HepG2 (cell line): ENCODE measurements at regions not wholly inside any gene's neighbourhood (a gene's known extent, or its start where the extent isn't known, plus 50 kb on each side); places are given as distances from the start of the nearest gene placed in this dataset.

Source experiments
- ATAC-seq: fragments of 200-7000 bp; cut with Tn5 transposase; 3 replicates; pipeline ENCODE4 v1.9.1; 2020; ENCODE audit warnings: mild to moderate bottlenecking, moderate library complexity
- BruUV-seq: library from RNA; stranded (reverse); fragments of 400-500 nt; replicated peaks from 2 replicates; lab custom pipeline; 2021; lab: Mats Ljungman, UMichigan
- CTCF ChIA-PET: fragments of 300-600 bp; formaldehyde crosslinking; extraction: SDS; loops from one replicate; lab custom pipeline; 2021; ENCODE audit warnings: low total read pairs, inconsistent platforms, low intra/inter-chr PET ratio; lab: Yijun Ruan, JAX
- POLR2A ChIA-PET: fragments of 350-600 bp; sonication (Branson Sonifier 250); formaldehyde crosslinking; loops from one replicate; lab custom pipeline; 2020; ENCODE audit warnings: antibody characterized with exemption, inconsistent platforms; lab: Yijun Ruan, JAX
- DNase-seq: peaks from one replicate; pipeline ENCODE4 v3.0.0-alpha.2; 2015; ENCODE audit warnings: low spot score
- FAIRE-seq: peaks from 3 replicates; lab custom pipeline; 2011; peaks lifted over from hg19 to GRCh38; lab: Jason Lieb, UNC
- H2AFZ ChIP-seq: one replicate; pipeline ENCODE4 v1.6.1; 2011; ENCODE audit warnings: low read length, inconsistent platforms
- H3K27ac ChIP-seq: fragments of 300-600 bp; 3 replicates; pipeline ENCODE4 v1.8.0; 2011; ENCODE audit warnings: mixed run types, mild to moderate bottlenecking, mixed read lengths, low read length, inconsistent platforms; ENCODE audit not compliant: insufficient read depth; ENCODE audit errors: extremely low read length
- H3K27me3 ChIP-seq, 2 experiments: fragments of 200-600 bp in 1 of 2; 2 replicates in 1 of 2; 3 replicates in 1 of 2; pipeline versions ENCODE4 v1.6.0 to v1.8.0; 2011; ENCODE audit warnings: low read length in 2 of 2, mild to moderate bottlenecking in 2 of 2, moderate library complexity in 2 of 2, inconsistent platforms in 1 of 2; ENCODE audit not compliant: insufficient read depth in 2 of 2, control insufficient read depth in 1 of 2
- H3K36me3 ChIP-seq, 2 experiments: fragments of 200-600 bp in 1 of 2; replicated peaks in 1 of 2; 2 replicates in 1 of 2; 3 replicates in 1 of 2; pipeline versions ENCODE4 v1.5.1 to v1.8.0; 2011; ENCODE audit warnings: low read length in 2 of 2, inconsistent platforms in 1 of 2; ENCODE audit not compliant: insufficient read depth in 2 of 2, control insufficient read depth in 1 of 2
- H3K4me1 ChIP-seq: 2 replicates; pipeline ENCODE4 v1.5.1; 2012; ENCODE audit warnings: low read length, inconsistent platforms; ENCODE audit not compliant: insufficient read depth
- H3K4me2 ChIP-seq: 2 replicates; pipeline ENCODE4 v1.6.0; 2011; ENCODE audit warnings: low read depth, low read length, inconsistent platforms
- H3K4me3 ChIP-seq, 3 experiments: fragments of 200-600 bp in 1 of 3; sonication (generic), shearing (Covaris generic) in 1 of 3; replicated peaks in 1 of 3; 2 replicates each; pipeline ENCODE4 v1.5.1; 2011 to 2016; ENCODE audit warnings: low read length in 3 of 3, inconsistent platforms in 2 of 3, low read depth in 2 of 3, mild to moderate bottlenecking in 2 of 3, control low read depth in 1 of 3, mixed read lengths in 1 of 3; ENCODE audit not compliant: insufficient read depth in 1 of 3
- H3K79me2 ChIP-seq: one replicate; pipeline ENCODE4 v1.6.1; 2011; ENCODE audit warnings: low read length, inconsistent platforms; ENCODE audit not compliant: insufficient read depth
- H3K9ac ChIP-seq: 2 replicates; pipeline ENCODE4 v1.6.0; 2011; ENCODE audit warnings: mild to moderate bottlenecking, low read depth, low read length, inconsistent platforms; ENCODE audit not compliant: insufficient read depth
- H3K9me3 ChIP-seq: 2 replicates; pipeline ENCODE4 v1.5.1; 2012; ENCODE audit warnings: mild to moderate bottlenecking, low read length
- H4K20me1 ChIP-seq: 2 replicates; pipeline ENCODE4 v1.6.0; 2011; ENCODE audit warnings: inconsistent platforms, mild to moderate bottlenecking, low read length, moderate library complexity; ENCODE audit not compliant: insufficient read depth
- ARNTL ChIP-seq: sonication (generic); formaldehyde crosslinking; IDR thresholded peaks from 2 replicates; pipeline ENCODE4 v1.4.0; 2020; ENCODE audit warnings: mild to moderate bottlenecking, missing genetic modification reagents
- ATF7 ChIP-seq, 2 experiments: fragments of 450-650 bp in 1 of 2; sonication (generic) in 1 of 2; formaldehyde crosslinking in 1 of 2; IDR thresholded peaks; 2 replicates each; pipeline versions ENCODE4 v1.4.0 to v1.6.1; 2016 to 2020; ENCODE audit warnings: antibody characterized with exemption in 1 of 2, mild to moderate bottlenecking in 1 of 2, missing genetic modification reagents in 1 of 2
- ATM ChIP-seq: fragments of 450-650 bp; IDR thresholded peaks from 2 replicates; pipeline ENCODE4 v1.7.1; 2017; ENCODE audit warnings: mild to moderate bottlenecking, borderline replicate concordance
- E2F5 ChIP-seq: sonication (generic); formaldehyde crosslinking; conservative IDR thresholded peaks from 2 replicates; pipeline ENCODE4 v1.4.0; 2020; ENCODE audit warnings: missing genetic modification reagents
- FOSL1 ChIP-seq: sonication (generic); formaldehyde crosslinking; IDR thresholded peaks from 2 replicates; pipeline ENCODE4 v1.9.0; 2021; ENCODE audit warnings: missing genetic modification reagents, borderline replicate concordance
- ZNF616 ChIP-seq: sonication (generic); formaldehyde crosslinking; IDR thresholded peaks from 2 replicates; pipeline ENCODE4 v1.5.0; 2020; ENCODE audit warnings: low read depth, mild to moderate bottlenecking, missing genetic modification reagents
- ZNF883 ChIP-seq: sonication (generic); formaldehyde crosslinking; IDR thresholded peaks from 2 replicates; pipeline ENCODE4 v1.5.1; 2020; ENCODE audit warnings: mild to moderate bottlenecking, missing genetic modification reagents; ENCODE audit errors: not compliant biosample characterization
- WGBS: methylation state at CpG from one replicate; pipeline ENCODE4 v1.1.6; 2017; ENCODE audit warnings: low lambda C conversion rate; 5-methylcytosine and 5-hydroxymethylcytosine counted together
- in situ Hi-C: cut with HindIII; loops from 2 replicates; pipeline ENCODE4 v1.10.0; 2017; ENCODE audit warnings: low pct_unique_long_range_greater_than_20kb; ENCODE audit not compliant: extremely low pct_ligation_motif_present
- intact Hi-C: fragments of 100-400 bp; cut with micrococcal nuclease; formaldehyde crosslinking; loops from one replicate; pipeline ENCODE4 v1.10.0; 2022; ENCODE audit not compliant: unreplicated experiment
- TF ChIP-seq, protein P1 (sequence below): fragments of 450-650 bp; IDR thresholded peaks from 2 replicates; pipeline ENCODE4 v1.6.1; 2017; ENCODE audit warnings: mild to moderate bottlenecking
- TF ChIP-seq, protein P2 (sequence below): sonication (generic); formaldehyde crosslinking; IDR thresholded peaks from 2 replicates; pipeline ENCODE4 v1.8.0; 2023; ENCODE audit warnings: mild to moderate bottlenecking, missing genetic modification reagents

DNA sequence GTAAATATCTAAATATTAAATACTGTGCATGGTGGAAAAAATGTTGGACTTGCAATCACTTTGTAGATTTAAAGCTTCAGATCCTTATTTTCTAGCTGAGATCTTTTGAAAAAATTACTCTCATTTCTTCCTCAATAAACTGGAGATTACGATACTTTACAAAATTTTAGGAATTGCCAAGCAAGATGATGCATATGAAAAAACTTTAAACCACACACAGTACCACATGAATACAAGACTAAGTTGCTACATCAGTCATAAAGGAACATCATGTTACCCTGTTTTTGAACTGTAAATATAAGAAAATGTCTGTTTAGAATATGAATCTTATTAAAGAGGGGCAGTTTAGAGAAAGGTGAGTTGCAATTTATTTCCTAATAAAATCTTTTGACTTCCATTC, 703.6 kb upstream of the NUDT12 start (continued):
- TF ChIP-seq FOSL1 = no peak

DNA sequence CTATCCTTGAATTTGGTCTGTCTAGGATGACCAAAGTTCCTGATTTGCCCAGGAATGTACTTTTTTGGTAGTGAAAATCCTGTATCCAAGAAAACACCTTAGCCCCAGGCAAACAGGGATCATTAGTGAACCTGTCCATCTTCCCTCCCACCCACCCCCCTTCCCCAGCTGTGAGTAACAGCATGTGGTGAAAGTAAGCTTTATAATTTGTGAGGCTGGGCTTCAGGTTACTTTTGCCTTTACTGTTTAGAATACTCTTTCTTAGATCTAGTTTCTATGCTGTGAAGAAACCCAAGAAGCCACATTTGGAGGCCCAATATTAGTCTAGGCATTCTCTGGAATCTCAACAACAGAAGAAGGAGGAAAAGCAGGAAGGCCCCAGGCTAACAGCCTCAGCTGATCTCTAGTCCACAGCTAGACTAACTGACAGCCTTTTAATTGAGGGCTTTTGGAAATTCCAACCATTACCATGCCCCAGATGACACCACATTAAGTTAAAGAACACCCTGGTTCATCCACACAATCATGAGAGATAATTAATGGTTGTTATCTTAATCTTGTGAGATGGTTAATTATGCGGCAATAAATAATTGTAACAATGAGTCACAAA, 703.0 kb upstream of the NUDT12 start:
- DNase-seq = no peak
- CTCF ChIA-PET = no interaction called here

More for the DNA sequence above, 703.0 kb upstream of the NUDT12 start:
- BruUV-seq = no TSS peak
- H4K20me1 ChIP-seq = no peaks in the 10 kb centered on the region; the same call in 1 of the 2 replicates
- TF ChIP-seq ATF7 (IDR thresholded peaks at IDR 0.05) (no peak), ATF7 (CRISPR knock-in tag; IDR thresholded peaks at IDR 0.05) (no peak), ARNTL (CRISPR knock-in tag) (no peak), ZNF883 (CRISPR knock-in tag) (no peak), E2F5 (CRISPR knock-in tag) (no peak), ATM (no peak), ZNF616 (CRISPR knock-in tag) (no peak), FOSL1 (no peak)
- TF ChIP-seq, protein P1, sequence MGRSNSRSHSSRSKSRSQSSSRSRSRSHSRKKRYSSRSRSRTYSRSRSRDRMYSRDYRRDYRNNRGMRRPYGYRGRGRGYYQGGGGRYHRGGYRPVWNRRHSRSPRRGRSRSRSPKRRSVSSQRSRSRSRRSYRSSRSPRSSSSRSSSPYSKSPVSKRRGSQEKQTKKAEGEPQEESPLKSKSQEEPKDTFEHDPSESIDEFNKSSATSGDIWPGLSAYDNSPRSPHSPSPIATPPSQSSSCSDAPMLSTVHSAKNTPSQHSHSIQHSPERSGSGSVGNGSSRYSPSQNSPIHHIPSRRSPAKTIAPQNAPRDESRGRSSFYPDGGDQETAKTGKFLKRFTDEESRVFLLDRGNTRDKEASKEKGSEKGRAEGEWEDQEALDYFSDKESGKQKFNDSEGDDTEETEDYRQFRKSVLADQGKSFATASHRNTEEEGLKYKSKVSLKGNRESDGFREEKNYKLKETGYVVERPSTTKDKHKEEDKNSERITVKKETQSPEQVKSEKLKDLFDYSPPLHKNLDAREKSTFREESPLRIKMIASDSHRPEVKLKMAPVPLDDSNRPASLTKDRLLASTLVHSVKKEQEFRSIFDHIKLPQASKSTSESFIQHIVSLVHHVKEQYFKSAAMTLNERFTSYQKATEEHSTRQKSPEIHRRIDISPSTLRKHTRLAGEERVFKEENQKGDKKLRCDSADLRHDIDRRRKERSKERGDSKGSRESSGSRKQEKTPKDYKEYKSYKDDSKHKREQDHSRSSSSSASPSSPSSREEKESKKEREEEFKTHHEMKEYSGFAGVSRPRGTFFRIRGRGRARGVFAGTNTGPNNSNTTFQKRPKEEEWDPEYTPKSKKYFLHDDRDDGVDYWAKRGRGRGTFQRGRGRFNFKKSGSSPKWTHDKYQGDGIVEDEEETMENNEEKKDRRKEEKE = no peak
- TF ChIP-seq, protein P2, sequence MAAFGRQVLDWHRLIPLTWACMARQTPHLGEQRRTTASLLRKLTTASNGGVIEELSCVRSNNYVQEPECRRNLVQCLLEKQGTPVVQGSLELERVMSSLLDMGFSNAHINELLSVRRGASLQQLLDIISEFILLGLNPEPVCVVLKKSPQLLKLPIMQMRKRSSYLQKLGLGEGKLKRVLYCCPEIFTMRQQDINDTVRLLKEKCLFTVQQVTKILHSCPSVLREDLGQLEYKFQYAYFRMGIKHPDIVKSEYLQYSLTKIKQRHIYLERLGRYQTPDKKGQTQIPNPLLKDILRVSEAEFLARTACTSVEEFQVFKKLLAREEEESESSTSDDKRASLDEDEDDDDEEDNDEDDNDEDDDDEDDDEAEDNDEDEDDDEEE (CRISPR knock-in tag) = no peak
- no peaks in the 10 kb centered on the region for H3K36me3 ChIP-seq
- H3K9me3 ChIP-seq = no peaks in the 10 kb centered on the region
- no peak overlapping the region for H3K27ac ChIP-seq
- in situ Hi-C loops (no loop called here), intact Hi-C loops (no loop called here)
- H3K79me2 ChIP-seq = no peaks in the 10 kb centered on the region
- no peak overlapping the region for H3K4me2 ChIP-seq
- H2AFZ ChIP-seq = no peak overlapping the region
- H3K4me3 ChIP-seq = no peak overlapping the region
- POLR2A ChIA-PET = no interaction called here
- 38% methylated on average over 1 of the region's 1 CpG for WGBS
- no peak overlapping the region for H3K9ac ChIP-seq
- ATAC-seq (no peak), FAIRE-seq (no peak)
- H3K4me1 ChIP-seq = no peaks in the 10 kb centered on the region
- H3K27me3 ChIP-seq = no peaks in the 10 kb centered on the region; a peak in 1 of 5 replicates
